ENCODE measurements at regions not wholly inside any gene's neighbourhood (a gene's known extent, or its start where the extent isn't known, plus 50 kb on each side); places are given as distances from the start of the nearest gene placed in this dataset.

- DNase-seq (ENCODE audit: low spot score), result no peak
Observed at GRCh38 chr20:2236256-2236655, 59.5 kb upstream of the TGM3 start.

- no peak for DNase-seq (ENCODE audit: low spot score)
Observed at GRCh38 chr20:2237059-2237458, 58.7 kb upstream of the TGM3 start.

- no peak for DNase-seq (ENCODE audit: low spot score)
Observed at GRCh38 chr20:2238601-2239000, 57.2 kb upstream of the TGM3 start.

GRCh38 chr20:2240835-2241234, 55.0 kb upstream of the TGM3 start:
- DNase-seq (ENCODE audit: low spot score), result no peak

- DNase-seq (ENCODE audit: low spot score), result no peak
Observed at GRCh38 chr20:2242678-2243077, 53.1 kb upstream of the TGM3 start.

GRCh38 chr20:2244523-2244922, 51.3 kb upstream of the TGM3 start:
- no peak for DNase-seq (ENCODE audit: low spot score)

GRCh38 chr20:2244993-2245392, 50.8 kb upstream of the TGM3 start:
- no peak for DNase-seq (ENCODE audit: low spot score)

- no peak for DNase-seq (ENCODE audit: low spot score)
Observed at GRCh38 chr20:2245637-2246036, 50.2 kb upstream of the TGM3 start.

Data from mesenteric fat pad (tissue), 1 donor.